T-helper 1 cell (primary cell): ENCODE measurements at regions not wholly inside any gene's neighbourhood (a gene's known extent, or its start where the extent isn't known, plus 50 kb on each side); places are given as distances from the start of the nearest gene placed in this dataset.

ENCODE experiments used
- DNase-seq, 5 donors: peaks; one replicate each; pipeline ENCODE4 v3.0.0-alpha.2; 2012 to 2020

DNA sequence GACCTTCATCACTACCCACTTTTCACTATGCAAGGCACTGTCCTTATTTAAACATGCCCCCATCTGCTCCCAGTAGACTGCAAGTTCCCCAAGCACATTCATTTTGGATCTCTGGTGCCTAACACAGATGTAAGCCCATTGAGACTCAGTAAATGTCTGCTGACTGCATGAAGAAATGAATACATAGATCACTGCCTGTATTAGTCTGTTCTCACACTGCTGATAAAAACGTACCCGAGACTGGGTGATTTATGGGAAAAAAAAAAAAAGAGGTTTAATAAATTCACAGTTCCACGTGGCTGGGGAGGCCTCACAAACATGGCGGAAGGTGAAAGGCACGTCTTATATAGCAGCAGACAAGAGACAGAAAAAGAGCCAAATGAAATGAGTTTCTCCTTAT is 204.9 kb downstream of the ATG4C start:
- DNase-seq = no peak

DNA sequence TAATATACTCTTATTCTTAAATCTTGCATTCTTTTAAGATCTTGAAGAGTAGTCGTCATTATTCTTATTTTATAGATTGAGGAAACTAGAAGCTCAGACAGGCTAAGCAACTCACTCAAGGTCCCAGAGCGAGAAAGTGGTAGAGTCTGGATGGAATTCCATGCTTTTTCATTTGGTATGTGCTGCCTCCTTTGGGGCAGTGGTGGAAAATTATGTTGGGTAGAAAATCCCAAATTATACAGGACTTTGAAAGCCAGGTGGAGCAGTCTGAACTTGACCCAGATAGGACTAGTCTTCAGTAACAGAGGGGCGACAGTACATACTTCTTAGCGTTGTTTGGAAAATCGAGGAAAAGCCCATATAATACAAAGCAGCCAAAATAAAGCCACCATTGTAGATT is 205.6 kb downstream of the ATG4C start:
- no peak for DNase-seq

GRCh38 chr1:62991152-62991551 is 207.2 kb downstream of the ATG4C start:
- no peak for DNase-seq

- no peak for DNase-seq
Observed at GRCh38 chr1:62993844-62994243, 209.9 kb downstream of the ATG4C start.

DNA sequence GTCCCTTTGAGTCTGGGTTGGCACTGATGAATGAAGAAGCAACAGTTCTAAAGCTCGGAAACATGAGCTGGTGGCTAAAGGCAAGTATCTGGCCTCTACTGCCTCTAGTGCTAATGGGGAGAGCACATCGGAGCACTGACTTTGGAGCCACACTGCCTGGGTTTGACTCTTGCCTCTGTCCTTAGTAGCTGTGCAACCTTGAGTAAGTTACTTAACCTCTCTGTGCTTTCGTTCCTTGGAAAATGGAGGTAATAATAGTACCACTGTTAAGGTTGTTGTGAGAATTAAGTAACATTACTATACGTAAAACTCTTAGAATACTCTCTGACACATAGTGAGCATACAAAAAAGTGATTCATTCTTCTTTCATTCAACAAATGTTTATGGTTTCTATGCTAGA is 211.2 kb downstream of the ATG4C start:
- DNase-seq = no peak

GRCh38 chr1:62997884-62998283 is 214.0 kb downstream of the ATG4C start:
- no peak for DNase-seq

- DNase-seq = no peak
Observed at GRCh38 chr1:62998845-62999649, 215.1 kb downstream of the ATG4C start.

DNA sequence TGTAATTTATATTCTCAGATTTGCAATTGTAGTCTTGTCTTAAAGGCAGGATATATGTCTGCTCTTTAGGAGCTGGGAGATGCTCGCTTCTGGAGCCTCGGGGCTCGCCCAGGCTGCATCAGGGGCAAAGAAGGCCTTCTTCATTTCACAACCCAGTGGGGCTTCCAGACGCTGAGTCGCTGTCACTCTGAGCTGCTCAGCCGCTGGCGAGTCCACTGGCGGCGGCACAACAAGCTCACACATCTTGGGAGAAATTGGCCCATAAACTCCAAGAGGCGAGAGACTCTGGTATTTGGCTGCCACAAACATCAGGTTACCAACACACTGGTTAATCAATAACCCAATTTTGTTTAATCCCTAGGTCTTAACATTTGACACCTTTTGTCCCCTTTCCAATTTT is 216.6 kb downstream of the ATG4C start:
- DNase-seq = no peak

DNA sequence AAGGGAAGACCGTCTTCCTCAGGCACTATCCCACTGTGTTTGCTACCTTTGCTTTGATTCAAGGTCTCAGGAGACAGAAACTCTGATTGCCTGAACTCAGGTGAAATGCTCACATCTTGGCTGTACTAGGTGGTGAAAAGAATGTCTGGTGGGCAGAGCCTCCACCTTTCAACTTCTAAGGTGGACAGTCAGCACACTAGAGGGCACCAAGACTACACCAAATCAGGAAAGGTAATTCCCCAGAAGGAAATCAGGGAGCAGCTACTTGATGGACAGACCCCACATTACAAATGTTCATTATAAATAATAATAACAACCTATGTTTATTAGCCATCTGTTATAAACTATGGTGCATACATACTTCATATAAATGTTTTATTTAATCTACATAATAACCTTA is 220.9 kb downstream of the ATG4C start:
- no peak for DNase-seq

DNA sequence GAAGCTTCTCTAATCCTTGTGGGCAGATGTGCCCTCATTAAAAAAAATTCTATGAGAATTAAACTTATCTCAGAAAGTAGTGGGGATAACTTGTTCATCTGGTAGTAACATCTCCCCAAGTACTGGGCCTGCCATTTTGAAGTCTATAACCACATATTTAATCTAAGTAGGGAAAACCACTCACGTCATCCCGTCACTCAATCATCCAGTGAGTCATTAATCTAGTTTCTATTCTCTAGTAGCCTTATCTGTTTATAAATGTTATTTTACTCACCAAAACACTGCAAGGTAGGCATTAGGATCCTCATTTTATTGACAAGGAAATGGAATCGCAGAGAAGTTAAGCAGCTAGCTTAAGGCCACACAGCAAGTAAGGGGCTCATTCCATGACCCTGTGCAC is 221.9 kb downstream of the ATG4C start:
- DNase-seq = no peak

- no peak for DNase-seq
Observed at GRCh38 chr1:63009421-63009820, 225.5 kb downstream of the ATG4C start.

- no peak for DNase-seq
Observed at GRCh38 chr1:63010913-63011660, 227.2 kb downstream of the ATG4C start.

DNA sequence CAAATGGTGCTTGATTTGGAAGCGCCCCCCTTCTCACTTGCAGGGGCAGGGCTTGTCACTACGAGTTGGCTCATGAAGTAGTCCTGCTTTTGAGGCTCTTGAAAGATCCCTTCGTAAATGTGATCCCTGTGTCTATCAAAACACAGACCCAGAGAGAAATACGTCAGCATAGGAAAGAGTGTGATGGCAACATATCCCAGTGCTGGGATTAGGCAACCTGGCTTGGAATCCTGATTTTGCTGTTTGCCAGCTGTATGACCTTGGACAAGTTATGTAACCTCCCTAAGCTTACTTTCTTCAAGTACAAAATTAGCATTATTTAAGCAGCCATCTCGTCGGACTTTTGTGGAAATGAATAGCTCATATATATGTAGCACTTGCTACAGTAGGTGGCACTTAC is 228.4 kb downstream of the ATG4C start:
- DNase-seq = no peak

DNA sequence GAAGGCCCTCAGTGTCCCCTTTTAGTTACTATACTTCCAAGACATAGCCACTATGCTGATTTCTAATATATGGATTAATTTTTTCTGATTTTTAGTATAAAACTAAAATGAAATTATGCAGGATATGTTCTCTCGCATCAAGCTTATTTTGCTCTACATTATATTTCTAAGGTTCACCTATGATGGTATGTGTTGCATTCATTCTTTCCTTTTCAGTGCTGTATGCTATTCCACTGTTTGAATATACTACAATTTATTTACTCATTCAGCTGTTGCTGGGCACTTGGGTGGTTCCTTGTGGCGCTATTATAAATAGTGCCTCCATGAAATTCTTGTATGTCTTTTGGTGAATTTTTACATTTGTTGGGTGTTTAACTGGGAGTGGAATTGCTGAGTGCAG is 230.3 kb downstream of the ATG4C start:
- DNase-seq = no peak

GRCh38 chr1:63022319-63022718 is 238.4 kb downstream of the ATG4C start:
- no peak for DNase-seq

- no peak for DNase-seq
Observed at GRCh38 chr1:63023171-63023570, 239.2 kb downstream of the ATG4C start.

GRCh38 chr1:63023637-63024036 is 239.7 kb downstream of the ATG4C start:
- DNase-seq = no peak

- DNase-seq = no peak
Observed at GRCh38 chr1:63024132-63024531, 240.2 kb downstream of the ATG4C start.

- DNase-seq = no peak
Observed at GRCh38 chr1:63027176-63027575, 243.2 kb downstream of the ATG4C start.

GRCh38 chr1:63032171-63032570 is 248.2 kb downstream of the ATG4C start:
- DNase-seq = no peak

DNA sequence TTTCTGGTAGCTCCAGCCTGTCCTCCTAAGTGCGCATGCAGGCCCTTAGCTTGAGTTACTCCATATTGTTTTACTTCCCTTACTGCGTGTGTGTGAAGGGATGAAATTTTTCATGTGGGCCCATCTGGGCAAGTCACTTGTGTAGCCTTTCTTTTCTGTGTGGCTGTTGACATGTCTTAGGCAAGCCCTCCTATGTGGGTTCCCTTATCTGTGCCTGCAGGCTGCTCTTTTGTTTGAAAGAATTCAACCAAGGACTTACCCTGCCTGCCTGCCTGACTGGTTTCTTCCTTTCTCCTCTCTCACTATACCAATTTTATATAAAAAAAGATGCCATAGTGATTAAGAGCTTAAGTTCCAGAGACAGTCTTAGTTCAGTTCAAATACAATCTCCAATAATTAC is 249.3 kb downstream of the ATG4C start:
- DNase-seq = no peak

GRCh38 chr1:63034256-63034655 is 250.3 kb downstream of the ATG4C start:
- DNase-seq = no peak

DNA sequence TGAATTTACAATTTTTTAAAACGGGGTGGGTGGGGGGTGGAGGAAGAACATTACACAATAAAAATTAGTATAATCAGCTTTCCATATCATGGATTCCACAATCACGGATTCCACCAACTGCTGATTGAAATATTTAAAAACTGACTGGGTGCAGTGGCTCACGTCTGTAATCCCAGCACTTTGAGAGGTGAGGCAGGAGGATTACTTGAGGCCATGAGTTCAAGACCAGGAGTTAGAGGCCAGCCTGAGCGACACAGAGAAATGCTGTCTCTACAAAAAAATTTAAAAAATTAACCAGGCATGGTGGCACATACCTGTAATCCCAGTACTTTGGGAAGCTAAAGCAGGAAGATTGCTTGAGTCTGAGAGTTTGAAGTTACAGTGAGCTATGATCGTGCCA is 254.7 kb downstream of the ATG4C start:
- no peak for DNase-seq

DNA sequence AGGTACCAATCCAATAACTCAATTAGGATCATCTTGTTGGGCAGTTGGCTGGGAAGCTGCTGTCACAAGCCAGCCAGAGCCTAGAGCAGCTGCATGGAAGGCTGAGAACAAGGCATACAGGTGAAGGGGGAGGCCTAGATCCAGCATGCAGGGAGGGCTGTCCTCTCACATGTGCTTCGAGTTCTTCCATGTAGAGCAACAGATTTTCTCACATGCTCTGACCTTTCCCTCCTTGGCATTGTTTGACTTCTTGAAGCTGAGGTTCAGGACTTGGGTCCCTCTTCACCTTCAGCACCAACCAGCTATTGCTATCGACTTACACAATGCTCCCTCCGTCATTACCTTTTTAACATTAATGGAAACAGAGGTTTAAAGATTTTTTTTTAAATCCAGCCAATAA is 257.7 kb downstream of the ATG4C start:
- DNase-seq = no peak

- DNase-seq = no peak
Observed at GRCh38 chr1:63042278-63042677, 258.3 kb downstream of the ATG4C start.
